ENCODE measurements at regions not wholly inside any gene's neighbourhood (a gene's known extent, or its start where the extent isn't known, plus 50 kb on each side); places are given as distances from the start of the nearest gene placed in this dataset.

- no peak overlapping the region for H3K4me3 ChIP-seq (ENCODE audit: extremely low read depth, insufficient read depth, low read length, poor library complexity, severe bottlenecking)
- no peaks in the 10 kb centered on the region for H3K36me3 ChIP-seq (ENCODE audit: control insufficient read depth, insufficient read depth, low read length)
- 88 to 96% methylated on average over 4 of the region's 4 CpGs for WGBS, 2 experiments (ENCODE audit: insufficient coverage in 2 of 2)
- H3K4me1 ChIP-seq (ENCODE audit: control insufficient read depth, insufficient read depth, low read length, poor library complexity, severe bottlenecking), result no peaks in the 10 kb centered on the region
- no peak overlapping the region for H3K27ac ChIP-seq (ENCODE audit: low read depth, low read length, severe bottlenecking)
- no peaks in the 10 kb centered on the region for H3K9me3 ChIP-seq (ENCODE audit: control insufficient read depth, low read length)
Observed at GRCh38 chr10:33434933-33435332, 100.5 kb upstream of the NRP1 start.

GRCh38 chr10:33428682-33429081 lies 94.2 kb upstream of the NRP1 start:
- whole genome bisulfite sequencing, 2 experiments (ENCODE audit: insufficient coverage in 2 of 2), result 90 to 98% methylated on average over 4 of the region's 4 CpGs
- Histone ChIP-seq H3K27ac (ENCODE audit: low read depth, low read length, severe bottlenecking) (no peak overlapping the region), H3K4me3 (ENCODE audit: extremely low read depth, insufficient read depth, low read length, poor library complexity, severe bottlenecking) (no peak overlapping the region), H3K36me3 (ENCODE audit: control insufficient read depth, insufficient read depth, low read length) (no peaks in the 10 kb centered on the region), H3K4me1 (ENCODE audit: control insufficient read depth, insufficient read depth, low read length, poor library complexity, severe bottlenecking) (no peaks in the 10 kb centered on the region), H3K9me3 (ENCODE audit: control insufficient read depth, low read length) (no peaks in the 10 kb centered on the region)

GRCh38 chr10:33423154-33423529 lies 88.7 kb upstream of the NRP1 start:
- Histone ChIP-seq H3K27ac (ENCODE audit: low read depth, low read length, severe bottlenecking) (no peak overlapping the region), H3K9me3 (ENCODE audit: control insufficient read depth, low read length) (no peaks in the 10 kb centered on the region), H3K36me3 (ENCODE audit: control insufficient read depth, insufficient read depth, low read length) (no peaks in the 10 kb centered on the region), H3K4me1 (ENCODE audit: control insufficient read depth, insufficient read depth, low read length, poor library complexity, severe bottlenecking) (peaks cover 6% of the 10 kb centered on the region), H3K4me3 (ENCODE audit: extremely low read depth, insufficient read depth, low read length, poor library complexity, severe bottlenecking) (no peak overlapping the region)
- WGBS, 2 experiments (ENCODE audit: insufficient coverage in 2 of 2), result 92 to 96% methylated on average over 2 to 4 of the region's 5 CpGs

DNA sequence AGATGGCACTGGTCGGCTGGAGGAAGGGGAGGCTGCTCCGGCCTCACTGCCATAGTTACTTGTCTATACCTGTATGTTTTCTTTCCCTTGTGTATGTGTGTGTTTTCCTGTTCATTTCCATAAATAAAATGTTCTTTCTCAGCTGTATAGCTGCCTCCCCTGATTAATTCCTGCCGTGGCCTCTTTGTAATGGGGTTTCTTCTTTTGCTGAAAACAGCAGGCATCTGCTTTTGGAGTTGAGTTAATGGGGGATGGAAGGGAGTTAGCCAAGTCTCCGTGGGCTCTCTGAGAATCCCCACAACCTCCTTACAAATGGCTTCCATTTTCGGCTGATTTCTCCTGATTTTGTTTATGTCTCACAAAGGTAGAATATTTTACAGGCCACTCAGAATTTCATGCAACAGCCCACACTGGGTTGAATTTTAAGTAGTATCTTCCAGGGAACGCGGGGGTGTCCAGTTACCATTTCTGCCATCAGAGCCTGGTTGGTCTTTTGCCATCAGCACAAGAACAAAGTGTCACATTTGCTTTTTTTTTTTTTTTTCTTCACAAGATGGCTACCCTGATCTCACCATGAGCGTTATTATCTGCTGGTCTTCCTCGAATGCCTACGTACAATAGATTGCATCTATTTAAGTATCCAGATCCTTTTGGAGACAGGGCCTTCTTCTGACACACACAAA lies 88.1 kb upstream of the NRP1 start:
- peaks cover 6% of the 10 kb centered on the region for H3K4me1 ChIP-seq (ENCODE audit: control insufficient read depth, insufficient read depth, low read length, poor library complexity, severe bottlenecking)
- H3K27ac ChIP-seq (ENCODE audit: low read depth, low read length, severe bottlenecking), result no peak overlapping the region
- no peaks in the 10 kb centered on the region for H3K36me3 ChIP-seq (ENCODE audit: control insufficient read depth, insufficient read depth, low read length)
- H3K9me3 ChIP-seq (ENCODE audit: control insufficient read depth, low read length), result no peaks in the 10 kb centered on the region
- 90 to 96% methylated on average over 2 to 4 of the region's 10 CpGs for WGBS, 2 experiments (ENCODE audit: insufficient coverage in 2 of 2)
- no peak overlapping the region for H3K4me3 ChIP-seq (ENCODE audit: extremely low read depth, insufficient read depth, low read length, poor library complexity, severe bottlenecking)

DNA sequence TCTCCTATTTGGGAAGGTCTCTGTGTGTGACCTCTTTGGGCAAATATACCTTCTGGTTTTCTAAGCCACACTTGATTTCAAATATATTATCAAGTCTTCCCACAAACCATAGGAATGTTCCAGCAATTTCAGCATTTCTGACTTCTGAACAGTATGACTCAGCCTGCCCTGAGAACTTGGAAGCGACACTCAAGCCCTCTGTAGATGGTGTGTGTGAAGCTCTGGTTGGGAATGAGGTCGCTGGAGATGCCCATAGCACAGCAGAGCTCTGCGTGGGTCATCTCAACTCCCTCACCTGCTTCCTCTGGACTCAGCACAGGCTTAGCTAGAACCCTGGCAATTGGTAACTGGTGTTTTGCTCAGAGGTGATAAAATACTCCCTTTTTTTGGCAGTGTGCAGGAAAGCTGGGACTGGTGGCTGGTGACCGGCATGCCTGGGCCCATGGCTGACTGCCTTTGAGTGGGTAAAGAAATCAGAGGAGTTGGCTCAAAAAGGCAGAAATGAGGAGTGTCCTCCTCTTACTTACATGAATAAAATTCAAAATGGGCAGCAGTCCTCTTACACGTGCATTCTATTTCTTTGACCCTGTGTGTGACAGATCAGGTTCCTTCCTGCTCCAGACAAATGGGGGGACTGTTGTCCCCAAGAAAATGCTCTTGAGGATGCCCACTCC lies 87.5 kb upstream of the NRP1 start:
- WGBS, 2 experiments (ENCODE audit: insufficient coverage in 2 of 2), result 75% methylated on average over 2 of the region's 5 CpGs; no CpG with 5 or more reads in 1 of the 2 experiments
- H3K4me1 ChIP-seq (ENCODE audit: control insufficient read depth, insufficient read depth, low read length, poor library complexity, severe bottlenecking), result peaks cover 6% of the 10 kb centered on the region
- H3K9me3 ChIP-seq (ENCODE audit: control insufficient read depth, low read length), result no peaks in the 10 kb centered on the region
- no peaks in the 10 kb centered on the region for H3K36me3 ChIP-seq (ENCODE audit: control insufficient read depth, insufficient read depth, low read length)
- H3K27ac ChIP-seq (ENCODE audit: low read depth, low read length, severe bottlenecking), result no peak overlapping the region
- H3K4me3 ChIP-seq (ENCODE audit: extremely low read depth, insufficient read depth, low read length, poor library complexity, severe bottlenecking), result no peak overlapping the region

GRCh38 chr10:33419311-33419710 lies 84.8 kb upstream of the NRP1 start:
- no peak overlapping the region for H3K4me3 ChIP-seq (ENCODE audit: extremely low read depth, insufficient read depth, low read length, poor library complexity, severe bottlenecking)
- H3K36me3 ChIP-seq (ENCODE audit: control insufficient read depth, insufficient read depth, low read length), result no peaks in the 10 kb centered on the region
- no peak overlapping the region for H3K27ac ChIP-seq (ENCODE audit: low read depth, low read length, severe bottlenecking)
- H3K4me1 ChIP-seq (ENCODE audit: control insufficient read depth, insufficient read depth, low read length, poor library complexity, severe bottlenecking), result peaks cover 6% of the 10 kb centered on the region
- 81 to 83% methylated on average over 3 of the region's 3 CpGs for WGBS, 2 experiments (ENCODE audit: insufficient coverage in 2 of 2)
- H3K9me3 ChIP-seq (ENCODE audit: control insufficient read depth, low read length), result no peaks in the 10 kb centered on the region

DNA sequence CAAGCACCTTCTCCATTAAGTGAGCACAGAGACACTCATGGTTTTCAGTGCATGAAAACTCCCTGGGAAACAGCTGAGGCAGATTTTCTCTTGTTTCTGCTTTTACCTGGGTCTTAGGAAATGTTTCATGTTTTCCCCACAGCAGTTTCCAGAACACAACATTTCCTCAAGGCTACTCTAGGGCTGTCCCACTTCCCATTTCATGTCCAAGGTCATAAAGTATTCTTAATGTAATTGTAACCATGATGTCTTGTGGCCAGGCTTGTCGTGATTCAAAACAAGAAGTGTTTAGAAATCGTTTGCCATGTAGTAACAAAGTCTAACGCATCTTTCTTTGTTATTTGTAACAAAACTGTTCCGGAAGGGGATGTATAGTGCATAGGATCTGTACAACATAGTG lies 83.8 kb upstream of the NRP1 start:
- WGBS, 2 experiments (ENCODE audit: insufficient coverage in 2 of 2), result 89 to 96% methylated on average over 4 of the region's 4 CpGs
- peaks cover 6% of the 10 kb centered on the region for H3K4me1 ChIP-seq (ENCODE audit: control insufficient read depth, insufficient read depth, low read length, poor library complexity, severe bottlenecking)
- no peak overlapping the region for H3K4me3 ChIP-seq (ENCODE audit: extremely low read depth, insufficient read depth, low read length, poor library complexity, severe bottlenecking)

GRCh38 chr10:33416691-33417090 lies 82.2 kb upstream of the NRP1 start:
- Histone ChIP-seq H3K4me1 (ENCODE audit: control insufficient read depth, insufficient read depth, low read length, poor library complexity, severe bottlenecking) (peaks cover 5% of the 10 kb centered on the region), H3K9me3 (ENCODE audit: control insufficient read depth, low read length) (no peaks in the 10 kb centered on the region), H3K4me3 (ENCODE audit: extremely low read depth, insufficient read depth, low read length, poor library complexity, severe bottlenecking) (no peak overlapping the region), H3K27ac (ENCODE audit: low read depth, low read length, severe bottlenecking) (no peak overlapping the region), H3K36me3 (ENCODE audit: control insufficient read depth, insufficient read depth, low read length) (no peaks in the 10 kb centered on the region)
- WGBS, 2 experiments (ENCODE audit: insufficient coverage in 2 of 2), result 94 to 100% methylated on average over 1 to 4 of the region's 6 CpGs

More for the DNA sequence above, 83.8 kb upstream of the NRP1 start:
- Histone ChIP-seq H3K27ac (ENCODE audit: low read depth, low read length, severe bottlenecking) (no peak overlapping the region), H3K9me3 (ENCODE audit: control insufficient read depth, low read length) (no peaks in the 10 kb centered on the region), H3K36me3 (ENCODE audit: control insufficient read depth, insufficient read depth, low read length) (no peaks in the 10 kb centered on the region)

GRCh38 chr10:33416209-33416608 lies 81.7 kb upstream of the NRP1 start:
- no peaks in the 10 kb centered on the region for H3K36me3 ChIP-seq (ENCODE audit: control insufficient read depth, insufficient read depth, low read length)
- no peak overlapping the region for H3K27ac ChIP-seq (ENCODE audit: low read depth, low read length, severe bottlenecking)
- peaks cover 5% of the 10 kb centered on the region for H3K4me1 ChIP-seq (ENCODE audit: control insufficient read depth, insufficient read depth, low read length, poor library complexity, severe bottlenecking)
- H3K9me3 ChIP-seq (ENCODE audit: control insufficient read depth, low read length), result no peaks in the 10 kb centered on the region
- WGBS, 2 experiments (ENCODE audit: insufficient coverage in 2 of 2), result no CpG with 5 or more reads among the region's 1 CpG
- H3K4me3 ChIP-seq (ENCODE audit: extremely low read depth, insufficient read depth, low read length, poor library complexity, severe bottlenecking), result no peak overlapping the region

DNA sequence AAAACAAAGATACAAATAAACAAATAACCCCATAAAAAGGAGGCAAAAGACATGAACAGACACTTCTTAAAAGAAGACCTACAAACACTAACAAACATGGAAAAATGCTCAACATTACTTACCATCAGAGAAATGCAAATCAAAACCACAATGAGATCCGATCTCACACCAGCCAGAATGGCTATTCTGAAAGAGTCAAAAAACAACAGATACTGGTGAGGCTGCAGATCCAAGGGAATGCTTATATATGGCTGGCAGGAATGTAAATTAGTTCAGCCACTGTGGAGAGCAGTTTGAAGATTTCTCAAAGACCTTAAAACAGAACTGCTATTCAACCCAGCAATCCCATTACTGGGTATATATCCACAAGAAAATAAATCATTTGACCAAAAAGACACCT lies 80.4 kb upstream of the NRP1 start:
- WGBS, 2 experiments (ENCODE audit: insufficient coverage in 2 of 2), result 100% methylated on average over 1 of the region's 1 CpG; no CpG with 5 or more reads in 1 of the 2 experiments
- H3K27ac ChIP-seq (ENCODE audit: low read depth, low read length, severe bottlenecking), result no peak overlapping the region
- H3K36me3 ChIP-seq (ENCODE audit: control insufficient read depth, insufficient read depth, low read length), result no peaks in the 10 kb centered on the region
- H3K9me3 ChIP-seq (ENCODE audit: control insufficient read depth, low read length), result no peaks in the 10 kb centered on the region
- H3K4me1 ChIP-seq (ENCODE audit: control insufficient read depth, insufficient read depth, low read length, poor library complexity, severe bottlenecking), result peaks cover 5% of the 10 kb centered on the region
- H3K4me3 ChIP-seq (ENCODE audit: extremely low read depth, insufficient read depth, low read length, poor library complexity, severe bottlenecking), result no peak overlapping the region
